NB4 (cell line): ENCODE measurements at regions not wholly inside any gene's neighbourhood (a gene's known extent, or its start where the extent isn't known, plus 50 kb on each side); places are given as distances from the start of the nearest gene placed in this dataset.

Source experiments
- DNase-seq: peaks from one replicate; pipeline ENCODE4 v3.0.0; 2010; ENCODE audit warnings: low read depth
- H3K4me3 ChIP-seq: one replicate; pipeline ENCODE4 v1.5.1; 2011; ENCODE audit warnings: mild to moderate bottlenecking, low read depth, low read length, moderate library complexity
- MYC ChIP-seq: IDR thresholded peaks from 2 replicates; pipeline ENCODE4 v1.6.1; 2011; ENCODE audit warnings: low read depth, low read length
- POLR2A ChIP-seq: IDR thresholded peaks from 2 replicates; pipeline ENCODE4 v1.6.1; 2011; ENCODE audit warnings: mild to moderate bottlenecking; ENCODE audit not compliant: insufficient read length; ENCODE audit errors: extremely low read depth
- TF ChIP-seq, protein P1 (sequence below): IDR thresholded peaks from 2 replicates; pipeline ENCODE4 v1.6.1; 2011; ENCODE audit warnings: low read depth, low read length
- TF ChIP-seq, protein P2 (sequence below): IDR thresholded peaks from one replicate; pipeline ENCODE4 v1.5.1; 2012; ENCODE audit warnings: low read depth, low read length

DNA sequence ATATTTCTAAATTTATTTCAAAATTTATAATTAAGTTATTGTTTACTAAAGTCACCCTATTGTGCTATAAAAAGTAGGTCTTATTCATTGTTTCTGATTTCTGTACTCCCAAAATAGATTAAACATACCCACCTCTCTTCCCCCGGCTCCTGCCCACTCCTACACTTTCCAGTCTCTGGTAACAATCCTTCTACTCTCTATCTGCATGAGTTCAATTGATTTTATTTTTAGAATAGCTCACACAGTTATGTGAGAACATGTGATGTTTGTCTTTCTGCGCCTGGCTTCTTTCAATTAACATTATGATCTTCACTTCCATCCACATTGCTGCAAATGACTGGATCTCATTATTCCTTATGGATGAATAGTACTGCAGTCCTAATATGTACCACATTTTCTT is 269.3 kb downstream of the ACTRT1 start:
- DNase-seq, result no peak
- no peak overlapping the region for H3K4me3 ChIP-seq
- TF ChIP-seq, protein P1, sequence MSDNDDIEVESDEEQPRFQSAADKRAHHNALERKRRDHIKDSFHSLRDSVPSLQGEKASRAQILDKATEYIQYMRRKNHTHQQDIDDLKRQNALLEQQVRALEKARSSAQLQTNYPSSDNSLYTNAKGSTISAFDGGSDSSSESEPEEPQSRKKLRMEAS, result no peak
- TF ChIP-seq MYC (no peak), POLR2A (no peak)
- TF ChIP-seq, protein P2, sequence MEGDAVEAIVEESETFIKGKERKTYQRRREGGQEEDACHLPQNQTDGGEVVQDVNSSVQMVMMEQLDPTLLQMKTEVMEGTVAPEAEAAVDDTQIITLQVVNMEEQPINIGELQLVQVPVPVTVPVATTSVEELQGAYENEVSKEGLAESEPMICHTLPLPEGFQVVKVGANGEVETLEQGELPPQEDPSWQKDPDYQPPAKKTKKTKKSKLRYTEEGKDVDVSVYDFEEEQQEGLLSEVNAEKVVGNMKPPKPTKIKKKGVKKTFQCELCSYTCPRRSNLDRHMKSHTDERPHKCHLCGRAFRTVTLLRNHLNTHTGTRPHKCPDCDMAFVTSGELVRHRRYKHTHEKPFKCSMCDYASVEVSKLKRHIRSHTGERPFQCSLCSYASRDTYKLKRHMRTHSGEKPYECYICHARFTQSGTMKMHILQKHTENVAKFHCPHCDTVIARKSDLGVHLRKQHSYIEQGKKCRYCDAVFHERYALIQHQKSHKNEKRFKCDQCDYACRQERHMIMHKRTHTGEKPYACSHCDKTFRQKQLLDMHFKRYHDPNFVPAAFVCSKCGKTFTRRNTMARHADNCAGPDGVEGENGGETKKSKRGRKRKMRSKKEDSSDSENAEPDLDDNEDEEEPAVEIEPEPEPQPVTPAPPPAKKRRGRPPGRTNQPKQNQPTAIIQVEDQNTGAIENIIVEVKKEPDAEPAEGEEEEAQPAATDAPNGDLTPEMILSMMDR, result no peak

DNA sequence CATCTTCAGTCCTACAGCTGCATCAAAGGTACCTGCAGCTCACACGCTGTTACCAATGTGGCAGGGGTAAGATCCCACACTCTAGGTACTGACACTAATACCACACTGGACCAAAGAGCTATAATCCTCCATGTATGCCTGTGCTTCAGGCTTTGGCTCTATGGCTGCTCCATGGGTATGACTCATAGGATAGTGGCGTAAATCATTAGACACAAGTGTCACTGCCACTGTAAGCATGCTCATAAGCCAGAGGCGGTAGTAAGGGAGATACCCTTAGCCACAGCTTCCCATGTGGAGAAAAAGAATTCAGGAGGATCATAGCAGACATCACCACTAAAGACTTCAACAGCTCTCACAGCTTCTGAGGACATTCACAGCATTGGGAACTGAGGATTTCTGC is 287.5 kb downstream of the ACTRT1 start:
- DNase-seq, result no peak
- TF ChIP-seq POLR2A (no peak), MYC (no peak)
- TF ChIP-seq, protein P2, result no peak
- TF ChIP-seq, protein P1, result no peak
- H3K4me3 ChIP-seq, result no peak overlapping the region

DNA sequence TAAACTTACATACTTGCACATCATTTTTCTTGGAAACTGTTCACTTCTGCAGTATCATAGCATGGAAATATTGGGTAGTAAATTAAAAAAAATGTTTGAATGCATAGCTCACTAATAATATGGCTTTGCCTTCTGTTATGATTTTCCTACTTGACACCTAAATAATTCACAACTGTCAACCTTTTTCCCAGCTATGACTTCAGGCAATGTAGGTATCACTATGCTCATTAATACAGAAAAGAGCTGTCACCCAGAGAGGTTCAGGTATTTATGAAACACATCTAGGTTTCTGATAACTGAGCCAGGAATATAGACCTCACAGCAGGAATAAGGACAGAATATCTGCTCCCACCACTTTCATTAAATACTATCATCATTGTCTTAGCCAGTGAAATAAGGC is 289.5 kb downstream of the ACTRT1 start:
- DNase-seq, result no peak
- TF ChIP-seq, protein P2, result no peak
- TF ChIP-seq MYC, result no peak
- TF ChIP-seq, protein P1, result no peak
- no peak for TF ChIP-seq POLR2A
- H3K4me3 ChIP-seq, result no peak overlapping the region

DNA sequence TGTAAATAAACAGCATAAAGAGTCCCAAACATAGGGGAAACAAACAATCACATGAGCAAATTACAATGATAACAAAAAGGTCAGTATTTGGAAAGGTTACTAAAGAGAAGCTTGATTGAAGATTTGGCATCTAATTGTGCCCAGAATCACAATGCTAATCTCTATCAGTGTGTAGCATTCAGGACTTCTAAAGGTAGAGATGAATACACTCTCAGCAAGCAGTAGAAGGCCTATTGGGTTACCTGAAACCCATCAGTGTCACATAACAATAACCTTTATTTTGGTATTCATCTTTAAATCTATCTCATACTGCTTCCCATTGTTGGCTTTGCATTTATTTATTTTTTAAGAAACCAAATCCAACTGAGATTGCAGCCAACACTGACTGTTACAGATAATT is 319.5 kb downstream of the ACTRT1 start:
- no peak for TF ChIP-seq POLR2A
- TF ChIP-seq MYC, result no peak
- TF ChIP-seq, protein P2, result no peak
- TF ChIP-seq, protein P1, result no peak
- H3K4me3 ChIP-seq, result no peak overlapping the region
- no peak for DNase-seq

DNA sequence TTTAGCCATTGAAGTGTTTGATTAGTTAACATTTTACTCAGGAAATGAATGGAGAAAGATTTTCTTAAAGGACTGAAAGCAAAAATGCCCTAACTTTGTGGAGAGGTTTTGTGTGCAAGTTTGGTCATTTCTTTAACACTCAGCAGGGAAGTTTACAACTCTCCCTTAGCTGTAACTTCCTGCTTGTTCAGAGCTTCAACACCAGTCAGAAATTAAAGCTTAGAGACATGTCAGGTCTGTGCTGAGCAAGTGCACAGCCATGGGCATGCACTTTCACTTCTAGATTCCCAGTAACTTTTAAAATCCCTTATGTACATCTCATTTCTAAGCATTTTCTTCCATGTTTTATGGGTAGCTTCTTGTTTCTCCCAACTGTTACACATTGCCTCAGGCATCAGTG is 326.0 kb downstream of the ACTRT1 start:
- DNase-seq, result no peak
- no peak overlapping the region for H3K4me3 ChIP-seq
- TF ChIP-seq, protein P2, result no peak
- TF ChIP-seq POLR2A (no peak), MYC (no peak)
- TF ChIP-seq, protein P1, result no peak

DNA sequence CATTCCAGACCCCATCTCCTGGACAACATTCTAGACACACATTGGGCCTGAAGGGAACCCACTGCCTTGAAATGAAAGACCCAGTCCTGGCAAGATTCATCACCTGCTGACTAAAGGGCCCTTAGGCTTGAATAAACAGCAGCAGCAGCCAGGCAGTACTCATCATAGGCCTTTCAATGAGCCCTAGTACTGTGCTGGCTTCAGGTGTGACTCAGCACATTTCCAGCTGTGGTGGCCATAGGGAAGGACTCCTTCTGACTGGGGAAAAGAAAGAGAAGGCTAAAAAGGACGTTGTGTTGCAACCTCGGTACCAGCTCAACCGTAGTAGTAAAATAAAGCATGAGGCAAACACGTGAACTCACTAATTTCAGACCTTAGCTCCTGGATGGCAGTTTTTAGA is 344.0 kb downstream of the ACTRT1 start:
- TF ChIP-seq, protein P2, result no peak
- TF ChIP-seq, protein P1, result no peak
- no peak for TF ChIP-seq POLR2A
- no peak for TF ChIP-seq MYC
- DNase-seq, result peak; percentile 36
- no peak overlapping the region for H3K4me3 ChIP-seq
